NCI-H2227 treated with DMSO at 0.1 percent for 48 hours (cell line): ENCODE measurements at regions not wholly inside any gene's neighbourhood (a gene's known extent, or its start where the extent isn't known, plus 50 kb on each side); places are given as distances from the start of the nearest gene placed in this dataset.

ENCODE experiments used
- DNase-seq: peaks from one replicate; lab custom pipeline; 2025; lab: John Stamatoyannopoulos, UW

DNA sequence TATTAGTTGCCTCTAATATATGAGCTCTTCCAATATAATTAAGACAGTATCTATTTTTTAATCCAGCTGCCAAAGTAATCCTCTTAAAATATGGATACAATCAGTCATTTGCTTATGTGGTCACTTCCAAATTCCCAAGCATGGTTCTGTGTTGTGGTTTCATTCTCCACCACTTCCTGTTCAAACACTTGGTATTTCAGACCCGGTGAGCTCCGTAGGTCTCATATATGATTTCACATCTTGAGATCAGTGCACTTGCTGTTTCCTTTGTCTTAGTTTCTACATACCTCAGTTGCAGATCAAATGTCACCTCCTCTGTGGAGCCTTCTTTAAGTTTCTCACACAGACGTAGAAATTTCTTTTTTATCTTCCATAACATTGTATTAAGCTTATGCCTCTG, 254.2 kb downstream of the KCNS3 start:
- DNase-seq: no peak

DNA sequence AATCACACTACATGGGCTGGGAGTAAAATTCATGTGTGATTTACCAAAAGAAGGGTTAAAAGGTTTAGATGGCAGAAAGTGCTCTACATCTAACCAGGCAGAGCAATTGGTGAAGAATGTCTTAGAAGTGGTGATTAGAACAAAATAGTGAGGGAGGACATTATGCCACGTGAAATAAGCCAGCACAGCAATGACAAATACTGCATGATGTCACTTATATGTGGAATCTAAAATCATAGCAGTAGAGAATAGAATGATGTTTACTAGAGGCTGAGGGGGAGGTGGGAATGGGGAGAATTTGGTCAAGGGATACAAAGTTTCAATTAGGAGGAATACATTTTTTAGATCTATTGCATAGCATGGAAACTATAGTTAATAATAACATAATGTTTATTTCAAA, 253.3 kb downstream of the KCNS3 start:
- DNase-seq: no peak

DNA sequence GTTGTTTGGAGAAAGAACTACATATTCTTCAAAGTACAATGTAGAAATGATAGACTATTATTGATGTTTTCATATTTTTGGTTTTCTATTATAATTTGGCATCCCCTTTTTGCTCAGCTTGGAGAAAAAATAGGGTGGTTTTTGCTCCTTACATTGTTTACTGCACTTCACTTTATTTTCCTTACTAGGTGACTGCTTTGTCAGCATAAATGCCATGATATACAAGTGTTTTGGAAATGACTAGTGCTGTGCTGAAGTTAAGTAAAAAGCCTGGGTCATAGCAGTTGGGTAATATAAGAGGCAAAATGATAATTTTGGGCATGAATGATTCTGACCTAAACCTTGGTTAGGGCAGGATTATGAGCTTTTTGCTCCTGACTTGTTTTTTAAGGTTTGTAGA, 250.9 kb downstream of the KCNS3 start:
- DNase-seq: no peak

DNA sequence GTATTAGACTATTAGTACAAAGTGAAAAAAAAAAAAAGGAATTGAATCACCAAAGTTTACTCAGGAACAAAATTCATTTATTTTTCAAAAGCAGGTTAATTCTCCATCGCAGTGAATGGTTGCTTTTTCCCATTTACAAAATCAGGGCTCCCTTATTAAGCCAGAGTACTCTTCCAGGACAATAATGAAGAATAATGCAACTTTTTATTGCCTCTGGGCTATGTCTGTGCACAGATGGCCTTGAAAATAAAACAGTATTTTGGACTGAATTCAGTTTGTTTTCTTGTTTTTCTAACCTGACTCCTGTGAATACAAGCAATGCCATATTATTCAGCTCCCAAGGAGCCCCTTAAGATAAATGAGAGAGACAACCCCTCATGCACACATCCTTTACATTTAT, 246.8 kb downstream of the KCNS3 start:
- no peak for DNase-seq

DNA sequence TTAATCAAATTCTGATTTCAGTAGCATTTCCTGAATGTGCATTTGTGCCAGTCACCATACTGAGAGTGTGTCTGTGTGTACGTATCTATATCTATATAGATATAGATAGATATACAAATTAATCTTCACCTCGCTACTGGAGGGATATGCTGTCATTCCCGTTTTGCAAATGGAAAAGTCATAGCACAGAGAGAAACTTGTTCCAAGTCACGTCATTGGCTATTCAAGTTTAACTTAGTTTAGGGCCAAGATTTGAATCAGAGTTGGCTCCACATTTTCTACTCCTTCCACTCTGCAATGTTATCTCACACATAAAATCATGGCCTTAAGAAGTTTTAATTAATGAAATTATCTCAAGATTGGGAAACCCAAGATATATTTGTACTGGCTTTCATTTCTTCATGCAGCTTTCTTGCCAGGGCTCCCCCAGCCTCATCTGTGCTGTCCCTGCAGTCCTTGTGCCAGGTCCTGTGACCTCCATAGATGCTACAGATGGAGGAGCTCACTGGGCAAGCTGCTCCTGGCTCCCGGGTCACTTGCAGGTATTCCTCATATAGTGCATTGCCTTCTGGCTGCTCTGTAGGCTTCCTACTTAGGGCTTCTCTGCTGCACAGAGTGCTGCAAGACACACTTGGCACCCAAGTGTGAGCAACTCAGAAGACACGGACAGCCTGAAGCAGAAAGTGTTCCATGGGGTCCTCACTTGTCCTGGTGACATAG, 245.8 kb downstream of the KCNS3 start:
- no peak for DNase-seq

DNA sequence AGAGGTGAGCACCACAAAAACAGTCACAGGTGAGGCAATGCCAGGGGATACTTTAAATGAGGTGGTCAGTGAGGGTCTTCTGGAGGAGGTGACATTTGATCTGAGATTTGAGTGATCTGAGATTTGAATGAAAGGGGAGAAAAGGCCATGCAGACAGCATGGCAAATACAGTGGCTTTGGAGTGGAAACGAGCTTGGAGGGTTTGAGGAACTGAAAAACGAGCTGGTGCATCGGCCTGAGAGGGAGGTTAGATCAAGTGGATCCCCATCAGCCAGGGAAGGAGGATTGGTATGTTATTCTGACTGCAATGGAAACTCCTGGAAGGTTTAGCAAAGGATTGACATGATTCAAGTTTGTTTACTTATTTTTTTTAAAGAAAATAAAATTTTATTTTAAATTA, 245.1 kb downstream of the KCNS3 start:
- no peak for DNase-seq

DNA sequence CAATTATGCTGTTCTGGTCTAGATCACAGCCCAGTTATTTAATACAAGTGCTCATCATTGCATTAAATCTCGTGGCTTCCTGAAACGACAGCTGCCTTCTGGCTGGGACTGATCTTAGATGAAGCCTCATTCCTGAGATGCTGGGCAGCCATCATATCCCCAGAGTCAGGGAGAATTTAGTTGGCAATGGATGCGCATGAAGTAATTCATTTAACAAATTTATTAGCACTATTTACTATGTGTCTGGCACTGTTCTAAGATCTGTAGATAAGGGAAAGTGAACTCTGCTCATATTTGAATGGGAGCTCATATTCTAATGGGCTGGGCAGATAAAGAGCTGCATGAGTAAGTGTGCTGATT, 244.7 kb downstream of the KCNS3 start:
- no peak for DNase-seq

DNA sequence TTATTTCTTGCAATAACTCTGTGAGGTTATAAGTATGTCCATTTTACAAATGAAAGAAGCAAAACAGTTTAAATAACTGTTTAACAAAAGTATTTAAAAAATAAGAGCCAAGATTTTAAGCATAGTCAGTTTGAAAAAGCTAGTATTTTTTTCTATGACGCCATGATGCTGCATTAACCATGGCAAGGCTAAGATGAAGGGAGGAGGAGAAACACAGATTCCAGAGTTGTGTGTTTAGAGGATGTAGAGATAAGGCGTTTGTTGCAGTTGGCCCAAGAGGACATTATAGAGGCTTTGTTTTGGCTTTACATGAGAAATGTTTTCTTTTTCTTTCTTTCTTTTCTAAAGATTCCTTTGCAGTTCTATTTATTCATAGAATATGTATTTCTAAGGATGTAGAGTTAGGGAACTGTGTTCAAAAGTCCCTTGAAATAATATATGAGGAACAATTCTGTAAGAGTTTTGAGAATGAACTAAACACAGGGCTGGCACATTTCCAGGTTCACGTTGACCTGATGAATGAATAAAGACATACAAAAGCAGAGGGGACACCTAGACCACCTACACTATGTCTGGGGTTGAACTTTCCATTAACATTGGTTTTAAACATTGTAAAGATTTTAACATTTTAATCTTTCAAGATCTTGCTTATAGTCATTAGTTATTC, 244.2 kb downstream of the KCNS3 start:
- no peak for DNase-seq

DNA sequence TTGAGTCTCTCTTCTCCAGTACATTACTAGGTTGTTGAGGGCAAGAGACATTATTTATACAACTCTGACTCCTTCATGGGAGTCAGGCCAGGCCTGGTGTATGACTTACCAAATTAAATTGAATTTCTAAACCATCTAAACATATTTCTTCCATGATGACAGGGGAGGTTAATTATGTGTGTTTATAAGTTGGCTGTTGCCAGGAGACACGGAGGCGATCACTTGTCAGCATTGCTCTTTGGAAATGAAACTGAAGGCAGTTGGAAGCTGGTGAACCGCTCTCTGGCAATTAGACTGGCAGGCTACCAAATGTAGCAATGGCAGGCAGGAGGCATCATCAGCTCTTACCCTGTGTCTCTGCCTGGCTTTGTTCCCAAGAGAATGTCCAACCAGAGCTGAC, 241.4 kb downstream of the KCNS3 start:
- peak; percentile 21 for DNase-seq

DNA sequence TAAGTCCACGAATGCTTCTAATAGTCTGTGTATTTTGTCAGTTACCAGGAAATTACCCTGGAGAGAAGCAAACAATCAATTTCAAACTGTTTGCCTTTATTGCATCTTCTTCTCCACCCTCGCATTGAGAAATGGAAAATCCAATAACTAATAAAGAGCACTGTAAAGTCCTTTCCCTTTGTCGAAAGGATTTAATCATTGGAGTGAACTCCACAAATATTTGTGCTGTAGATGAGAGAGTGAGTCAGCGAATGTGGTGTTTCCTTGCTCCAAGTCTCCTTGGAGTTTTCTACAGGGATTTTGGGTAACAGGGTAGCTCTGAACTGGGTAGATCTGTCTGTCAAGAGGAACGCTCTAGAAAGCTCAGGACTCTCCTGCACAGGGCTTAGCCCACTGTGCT, 240.2 kb downstream of the KCNS3 start:
- DNase-seq: no peak

DNA sequence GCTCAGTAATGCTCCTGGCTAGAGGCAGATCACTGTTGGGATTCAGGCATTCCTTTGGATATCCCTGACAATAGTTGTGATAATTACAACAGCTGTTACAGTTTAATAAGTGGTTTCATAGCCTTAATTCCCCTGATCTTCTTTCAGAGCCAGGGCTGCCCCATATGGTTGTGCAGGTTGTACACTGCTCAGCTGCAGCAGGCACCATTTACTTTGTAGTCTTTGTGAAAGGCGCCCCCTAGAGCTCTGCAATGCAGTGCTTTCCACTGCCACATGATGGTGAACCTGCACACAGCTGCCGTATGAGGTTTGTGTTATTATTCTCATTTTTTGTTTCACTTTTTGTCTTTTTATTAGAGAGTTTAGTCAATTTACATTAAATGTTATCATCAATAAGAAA, 239.1 kb downstream of the KCNS3 start:
- no peak for DNase-seq

DNA sequence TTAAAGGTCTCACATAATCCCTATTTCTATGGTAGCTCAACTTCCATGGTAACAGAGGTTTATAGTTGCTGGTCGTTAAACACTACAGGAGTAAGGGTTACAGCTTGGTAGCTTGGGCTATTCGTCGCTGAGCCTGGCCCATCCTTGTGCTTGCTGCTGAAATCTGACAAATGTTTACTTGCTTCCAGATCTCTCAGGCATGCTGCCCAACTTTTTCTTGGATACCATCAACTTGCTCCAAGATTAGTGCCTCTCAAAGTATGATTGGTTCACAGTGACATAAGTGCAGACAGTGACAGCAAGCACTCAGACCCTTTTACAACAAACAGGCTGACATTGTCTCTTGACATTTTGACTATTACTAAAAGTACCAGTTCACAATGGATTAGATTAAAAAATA, 231.8 kb downstream of the KCNS3 start:
- DNase-seq: no peak

DNA sequence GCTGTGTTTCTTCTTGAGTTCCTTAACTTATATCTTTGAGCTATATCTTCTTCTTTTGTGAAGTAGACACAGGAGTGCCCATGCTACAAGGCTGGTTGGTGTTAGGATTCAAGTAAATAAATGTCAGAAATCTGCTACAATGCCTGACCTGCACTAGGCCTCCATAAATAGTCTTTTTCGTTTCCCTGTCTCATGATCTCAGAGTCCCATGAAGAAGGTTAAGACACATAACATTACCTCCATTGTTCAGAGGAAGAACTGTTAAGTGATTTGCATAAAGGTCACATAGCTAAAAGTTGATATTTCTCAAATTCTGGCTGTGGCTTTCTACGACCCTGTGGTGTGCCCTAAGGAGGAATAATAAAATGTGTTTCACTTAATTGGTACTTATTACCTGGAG, 228.4 kb downstream of the KCNS3 start:
- no peak for DNase-seq

DNA sequence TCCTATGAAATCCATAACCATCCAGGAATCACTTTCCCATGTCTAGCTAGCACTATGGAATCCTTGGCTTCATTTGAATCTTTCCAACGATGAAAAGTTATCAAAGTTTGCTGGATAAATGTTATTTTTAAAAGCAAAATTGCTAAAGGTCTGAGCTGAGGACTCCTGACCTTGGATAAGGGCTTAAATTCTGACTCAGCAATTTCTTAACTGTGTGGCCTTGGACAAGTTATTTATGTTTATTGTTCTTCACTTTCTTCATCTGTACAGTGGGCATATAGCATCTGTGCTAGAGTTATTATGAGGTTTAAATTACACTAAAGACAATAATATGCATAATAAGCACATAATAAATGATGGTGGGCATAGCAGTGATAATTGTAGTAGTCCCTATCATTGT, 227.5 kb downstream of the KCNS3 start:
- no peak for DNase-seq

DNA sequence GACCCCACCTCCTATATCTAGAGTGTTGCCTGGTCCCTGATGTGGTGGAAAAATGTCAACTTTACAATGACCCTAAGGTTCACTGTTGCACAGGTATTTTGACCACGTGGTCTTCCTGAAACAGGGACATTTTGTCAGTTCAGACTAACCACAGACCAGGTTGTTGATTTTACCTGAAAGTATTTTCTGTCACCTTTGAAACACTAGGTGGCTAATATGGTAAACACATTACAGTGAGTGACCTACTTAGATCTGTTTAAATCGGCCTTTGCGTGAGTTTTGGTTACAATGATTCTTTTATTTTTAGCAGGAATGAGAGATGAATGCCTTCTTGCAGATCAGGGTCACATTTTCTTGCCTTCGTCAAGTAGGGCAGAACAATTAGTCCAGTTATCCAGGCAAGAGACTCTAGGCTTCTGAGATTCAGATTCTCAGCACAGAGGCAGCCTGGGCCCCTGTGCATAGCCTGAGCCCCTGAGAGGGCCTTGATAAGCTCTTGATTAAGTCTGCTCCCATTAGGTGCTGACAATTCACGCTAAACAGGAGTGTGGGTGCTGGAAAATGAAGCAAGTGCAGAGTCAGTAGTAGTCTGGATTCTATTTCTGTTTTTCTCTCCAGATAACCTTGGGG, 226.2 kb downstream of the KCNS3 start:
- DNase-seq: no peak

DNA sequence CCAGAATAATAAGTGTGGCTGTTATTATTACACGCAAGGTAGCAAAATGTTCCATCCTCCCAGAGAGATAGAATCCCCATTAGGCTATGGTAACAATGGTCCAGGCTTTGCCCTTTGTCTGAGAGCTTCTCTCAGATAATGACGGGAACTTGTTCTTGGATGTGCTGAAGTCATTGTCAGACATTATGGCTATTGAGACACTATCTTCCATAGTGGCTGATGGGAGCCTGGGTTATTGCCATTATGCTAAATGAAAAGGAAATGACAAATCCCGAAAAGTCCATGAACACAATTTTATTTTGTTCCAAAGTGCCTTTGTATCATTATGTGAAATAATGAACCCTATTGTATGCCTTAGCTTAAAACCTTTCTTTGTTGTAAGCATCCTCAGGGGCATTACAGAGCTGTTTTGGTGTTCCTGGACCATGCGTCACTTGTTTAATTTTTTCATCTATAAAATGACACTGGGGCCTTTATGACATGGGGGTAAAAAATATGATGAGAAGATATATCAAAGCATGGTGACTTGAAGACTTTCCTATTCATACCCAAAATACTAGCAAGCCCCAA, 218.5 kb downstream of the KCNS3 start:
- DNase-seq: no peak

DNA sequence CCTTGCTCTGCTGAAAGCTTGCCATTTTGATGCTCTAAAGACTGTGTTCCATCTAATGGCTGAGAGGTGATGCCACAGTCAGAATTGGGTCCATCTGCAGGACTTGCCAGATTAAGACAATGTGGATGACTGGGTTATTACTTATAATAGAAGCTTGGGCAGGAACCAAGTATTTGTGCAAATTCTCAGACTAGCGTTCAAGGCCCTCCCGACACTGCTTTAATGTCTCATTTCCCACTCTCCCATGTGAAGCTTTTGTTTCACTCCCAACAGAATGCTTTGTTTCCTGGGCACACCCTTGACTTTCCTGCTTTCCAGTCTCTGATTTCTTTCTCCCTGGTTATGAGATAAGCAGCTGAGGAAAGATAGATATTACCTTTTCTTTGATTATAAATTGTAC, 215.8 kb downstream of the KCNS3 start:
- DNase-seq: no peak

DNA sequence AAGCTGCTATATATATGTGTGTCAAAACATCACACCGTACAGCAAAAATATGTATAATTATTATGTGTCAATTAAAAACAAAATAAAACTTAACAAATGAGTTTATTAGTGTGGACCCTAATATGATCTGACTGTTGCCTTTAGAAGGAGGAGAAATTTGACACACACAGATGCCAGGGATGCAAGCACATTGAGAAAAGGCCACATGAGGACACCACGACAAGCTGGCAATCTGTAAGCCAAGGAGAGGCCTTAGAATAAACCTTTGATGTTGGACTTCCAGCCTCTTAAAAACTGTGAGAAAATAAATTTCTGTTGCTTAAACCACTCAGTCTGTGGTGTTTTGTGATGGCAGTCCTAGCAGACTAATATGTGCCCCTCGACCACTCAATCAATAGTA, 214.7 kb downstream of the KCNS3 start:
- DNase-seq: no peak

DNA sequence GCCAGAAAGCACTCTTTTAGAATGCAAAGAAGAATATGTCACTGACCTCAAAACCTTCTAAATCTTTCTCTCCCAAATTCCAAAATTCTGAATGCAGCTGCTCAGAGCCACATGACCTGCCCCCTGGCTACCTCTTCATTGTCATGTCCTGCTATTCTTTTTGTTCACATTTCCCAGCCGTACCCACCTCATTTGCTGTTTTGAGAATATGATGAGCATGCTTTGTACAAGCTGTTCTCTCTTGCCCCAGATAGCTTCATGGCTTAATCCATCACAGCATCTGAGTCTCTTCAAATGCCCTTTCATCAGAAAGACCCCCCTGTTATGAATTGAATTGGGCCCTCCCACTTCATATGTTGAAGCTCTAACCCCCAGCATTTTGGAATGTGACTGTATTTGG, 214.3 kb downstream of the KCNS3 start:
- no peak for DNase-seq

DNA sequence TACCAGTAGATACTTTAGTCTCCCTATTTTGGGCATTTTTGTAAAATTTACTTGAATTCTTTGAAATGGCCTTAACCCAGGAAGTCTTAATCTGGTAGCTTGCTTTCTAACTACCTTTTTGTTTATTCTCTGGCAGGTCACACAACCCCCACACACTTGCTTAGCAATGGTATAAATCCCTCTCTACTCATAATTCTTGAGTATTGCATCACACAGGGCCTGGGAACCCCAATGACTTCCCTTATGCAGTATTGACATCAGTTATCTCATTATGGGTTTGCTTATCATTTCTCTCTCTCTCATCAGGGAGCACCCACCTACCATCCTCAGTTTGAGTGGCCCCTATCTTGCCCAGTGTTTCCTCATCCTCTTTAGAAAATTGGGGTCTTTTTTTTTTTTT, 207.1 kb downstream of the KCNS3 start:
- no peak for DNase-seq

DNA sequence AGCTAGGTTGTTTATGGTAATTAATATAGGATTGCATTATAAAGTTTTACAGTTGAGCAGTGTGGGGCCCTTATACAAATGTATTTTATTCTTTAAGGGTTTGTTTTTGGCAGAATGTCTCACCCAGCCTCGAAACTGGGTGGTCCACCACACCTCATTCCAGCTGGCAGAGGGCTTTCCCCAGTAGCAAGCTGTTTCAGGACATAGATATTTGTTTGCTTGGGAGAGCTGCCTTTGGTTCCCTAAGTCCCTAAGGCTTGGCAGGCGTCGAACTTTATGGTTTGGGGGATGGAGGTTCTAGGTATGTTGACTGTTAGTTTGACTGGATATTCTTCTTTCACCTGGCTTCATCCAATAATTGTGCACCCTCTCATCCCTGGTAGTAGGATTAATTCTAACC, 205.9 kb downstream of the KCNS3 start:
- DNase-seq: no peak

DNA sequence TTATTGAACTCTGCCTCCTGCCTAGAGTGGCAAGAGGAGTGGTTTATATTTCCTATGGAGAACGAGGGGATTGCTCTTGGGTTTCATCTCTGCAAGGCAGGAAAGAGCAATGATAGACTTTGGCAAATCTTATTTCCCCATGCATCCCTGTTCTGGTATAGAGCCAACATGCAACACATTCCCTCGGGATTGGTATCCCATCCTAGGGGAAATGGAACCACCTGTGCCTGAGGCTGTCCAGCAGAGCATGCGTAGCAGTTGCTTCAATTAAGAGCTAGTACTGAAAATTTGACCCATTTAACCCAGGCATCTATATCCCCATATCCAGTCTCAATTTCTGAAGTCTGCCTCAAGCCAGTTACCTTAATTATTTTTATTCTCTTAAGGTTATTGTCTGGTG, 205.3 kb downstream of the KCNS3 start:
- DNase-seq: no peak

DNA sequence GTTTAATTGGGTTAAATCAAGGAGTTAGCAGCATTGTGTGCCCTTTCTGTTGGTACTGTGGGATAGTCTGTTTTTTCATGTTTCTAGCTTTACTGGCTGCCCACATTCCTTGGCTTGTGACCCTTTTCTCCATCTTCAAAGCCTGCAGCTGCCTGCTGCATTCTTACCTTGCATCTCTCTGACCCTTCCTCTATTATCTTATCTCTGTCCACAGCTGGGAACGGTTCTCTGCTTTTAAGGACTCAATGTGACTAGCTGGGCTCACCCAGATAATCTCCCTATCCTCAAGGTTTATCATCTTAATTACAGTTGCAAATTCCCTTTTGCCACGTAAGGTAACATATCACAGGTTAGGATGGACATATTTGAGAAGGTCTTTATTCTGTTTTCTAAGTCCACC, 199.7 kb downstream of the KCNS3 start:
- no peak for DNase-seq
